HepG2 (cell line): ENCODE measurements at regions not wholly inside any gene's neighbourhood (a gene's known extent, or its start where the extent isn't known, plus 50 kb on each side); places are given as distances from the start of the nearest gene placed in this dataset.

Experiments used
- ATAC-seq: fragments of 200-7000 bp; cut with Tn5 transposase; 3 replicates; pipeline ENCODE4 v1.9.1; 2020; ENCODE audit warnings: mild to moderate bottlenecking, moderate library complexity
- BruUV-seq: library from RNA; stranded (reverse); fragments of 400-500 nt; replicated peaks from 2 replicates; lab custom pipeline; 2021; lab: Mats Ljungman, UMichigan
- CTCF ChIA-PET: fragments of 300-600 bp; formaldehyde crosslinking; extraction: SDS; loops from one replicate; lab custom pipeline; 2021; ENCODE audit warnings: low total read pairs, inconsistent platforms, low intra/inter-chr PET ratio; lab: Yijun Ruan, JAX
- POLR2A ChIA-PET: fragments of 350-600 bp; sonication (Branson Sonifier 250); formaldehyde crosslinking; loops from one replicate; lab custom pipeline; 2020; ENCODE audit warnings: antibody characterized with exemption, inconsistent platforms; lab: Yijun Ruan, JAX
- DNase-seq: peaks from one replicate; pipeline ENCODE4 v3.0.0-alpha.2; 2015; ENCODE audit warnings: low spot score
- FAIRE-seq: peaks from 3 replicates; lab custom pipeline; 2011; peaks lifted over from hg19 to GRCh38; lab: Jason Lieb, UNC
- H2AFZ ChIP-seq: one replicate; pipeline ENCODE4 v1.6.1; 2011; ENCODE audit warnings: low read length, inconsistent platforms
- H3K27ac ChIP-seq: fragments of 300-600 bp; 3 replicates; pipeline ENCODE4 v1.8.0; 2011; ENCODE audit warnings: mixed run types, mild to moderate bottlenecking, mixed read lengths, low read length, inconsistent platforms; ENCODE audit not compliant: insufficient read depth; ENCODE audit errors: extremely low read length
- H3K27me3 ChIP-seq, 2 experiments: fragments of 200-600 bp in 1 of 2; 2 replicates in 1 of 2; 3 replicates in 1 of 2; pipeline versions ENCODE4 v1.6.0 to v1.8.0; 2011; ENCODE audit warnings: low read length in 2 of 2, mild to moderate bottlenecking in 2 of 2, moderate library complexity in 2 of 2, inconsistent platforms in 1 of 2; ENCODE audit not compliant: insufficient read depth in 2 of 2, control insufficient read depth in 1 of 2
- H3K36me3 ChIP-seq, 2 experiments: fragments of 200-600 bp in 1 of 2; replicated peaks in 1 of 2; 2 replicates in 1 of 2; 3 replicates in 1 of 2; pipeline versions ENCODE4 v1.5.1 to v1.8.0; 2011; ENCODE audit warnings: low read length in 2 of 2, inconsistent platforms in 1 of 2; ENCODE audit not compliant: insufficient read depth in 2 of 2, control insufficient read depth in 1 of 2
- H3K4me1 ChIP-seq: 2 replicates; pipeline ENCODE4 v1.5.1; 2012; ENCODE audit warnings: low read length, inconsistent platforms; ENCODE audit not compliant: insufficient read depth
- H3K4me2 ChIP-seq: 2 replicates; pipeline ENCODE4 v1.6.0; 2011; ENCODE audit warnings: low read depth, low read length, inconsistent platforms
- H3K4me3 ChIP-seq, 3 experiments: fragments of 200-600 bp in 1 of 3; sonication (generic), shearing (Covaris generic) in 1 of 3; replicated peaks in 1 of 3; 2 replicates each; pipeline ENCODE4 v1.5.1; 2011 to 2016; ENCODE audit warnings: low read length in 3 of 3, inconsistent platforms in 2 of 3, low read depth in 2 of 3, mild to moderate bottlenecking in 2 of 3, control low read depth in 1 of 3, mixed read lengths in 1 of 3; ENCODE audit not compliant: insufficient read depth in 1 of 3
- H3K79me2 ChIP-seq: one replicate; pipeline ENCODE4 v1.6.1; 2011; ENCODE audit warnings: low read length, inconsistent platforms; ENCODE audit not compliant: insufficient read depth
- H3K9ac ChIP-seq: 2 replicates; pipeline ENCODE4 v1.6.0; 2011; ENCODE audit warnings: mild to moderate bottlenecking, low read depth, low read length, inconsistent platforms; ENCODE audit not compliant: insufficient read depth
- H3K9me3 ChIP-seq: 2 replicates; pipeline ENCODE4 v1.5.1; 2012; ENCODE audit warnings: mild to moderate bottlenecking, low read length
- H4K20me1 ChIP-seq: 2 replicates; pipeline ENCODE4 v1.6.0; 2011; ENCODE audit warnings: inconsistent platforms, mild to moderate bottlenecking, low read length, moderate library complexity; ENCODE audit not compliant: insufficient read depth
- ATF3 ChIP-seq: sonication (generic); formaldehyde crosslinking; IDR thresholded peaks from 2 replicates; pipeline ENCODE4 v1.4.0; 2020; ENCODE audit warnings: missing genetic modification reagents
- DMTF1 ChIP-seq: sonication (generic); formaldehyde crosslinking; IDR thresholded peaks from 2 replicates; pipeline ENCODE4 v1.4.0; 2020; ENCODE audit warnings: mild to moderate bottlenecking, missing genetic modification reagents
- GPN1 ChIP-seq: sonication (generic); formaldehyde crosslinking; IDR thresholded peaks from 2 replicates; pipeline ENCODE4 v1.5.1; 2020; ENCODE audit warnings: missing genetic modification reagents, borderline replicate concordance
- HMGXB3 ChIP-seq: sonication (generic); formaldehyde crosslinking; IDR thresholded peaks from 2 replicates; pipeline ENCODE4 v1.4.0; 2020; ENCODE audit warnings: missing genetic modification reagents, borderline replicate concordance
- HOXA9 ChIP-seq: sonication (generic); formaldehyde crosslinking; IDR thresholded peaks from 2 replicates; pipeline ENCODE4 v1.8.1; 2022; ENCODE audit warnings: missing genetic modification reagents, mild to moderate bottlenecking, moderate library complexity, borderline replicate concordance
- KLF9 ChIP-seq: IDR thresholded peaks from 2 replicates; pipeline ENCODE4 v1.6.1; 2016; ENCODE audit warnings: low read depth
- MIXL1 ChIP-seq: IDR thresholded peaks from 2 replicates; pipeline ENCODE4 v1.6.1; 2016
- NCOR1 ChIP-seq: fragments of 200-600 bp; sonication (generic); IDR thresholded peaks from 2 replicates; pipeline ENCODE4 v1.7.0; 2017; ENCODE audit warnings: antibody characterized with exemption, low read length, borderline replicate concordance
- PAX8 ChIP-seq: sonication (generic); formaldehyde crosslinking; IDR thresholded peaks from 2 replicates; pipeline ENCODE4 v1.8.0; 2022; ENCODE audit warnings: mild to moderate bottlenecking, missing genetic modification reagents, borderline replicate concordance
- SIX4 ChIP-seq: sonication (generic); formaldehyde crosslinking; IDR thresholded peaks from 2 replicates; pipeline ENCODE4 v1.4.0; 2020; ENCODE audit warnings: missing genetic modification reagents
- ZNF580 ChIP-seq: IDR thresholded peaks from 2 replicates; pipeline ENCODE4 v1.6.1; 2016; ENCODE audit warnings: low read depth, borderline replicate concordance
- ZNF776 ChIP-seq: sonication (generic); formaldehyde crosslinking; IDR thresholded peaks from 2 replicates; pipeline ENCODE4 v1.4.0; 2020; ENCODE audit warnings: mild to moderate bottlenecking, missing genetic modification reagents
- WGBS: methylation state at CpG from one replicate; pipeline ENCODE4 v1.1.6; 2017; ENCODE audit warnings: low lambda C conversion rate; 5-methylcytosine and 5-hydroxymethylcytosine counted together
- in situ Hi-C: cut with HindIII; loops from 2 replicates; pipeline ENCODE4 v1.10.0; 2017; ENCODE audit warnings: low pct_unique_long_range_greater_than_20kb; ENCODE audit not compliant: extremely low pct_ligation_motif_present
- intact Hi-C: fragments of 100-400 bp; cut with micrococcal nuclease; formaldehyde crosslinking; loops from one replicate; pipeline ENCODE4 v1.10.0; 2022; ENCODE audit not compliant: unreplicated experiment

GRCh38 chr3:34068505-34068904, 270.1 kb downstream of the PDCD6IP start:
- no peaks in the 10 kb centered on the region for H3K27me3 ChIP-seq

More at GRCh38 chr3:34068505-34068904, 270.1 kb downstream of the PDCD6IP start:
- Histone ChIP-seq H3K27ac (no peak overlapping the region), H3K36me3 (no peaks in the 10 kb centered on the region), H3K9me3 (no peaks in the 10 kb centered on the region), H3K79me2 (no peaks in the 10 kb centered on the region), H3K4me3 (no peak overlapping the region), H4K20me1 (no peaks in the 10 kb centered on the region), H3K4me2 (no peak overlapping the region), H3K9ac (no peak overlapping the region), H3K4me1 (no peaks in the 10 kb centered on the region), H2AFZ (no peak overlapping the region)
- 45% methylated on average over 7 of the region's 7 CpGs for WGBS
- no peak for FAIRE-seq
- CTCF ChIA-PET: no interaction called here
- POLR2A ChIA-PET: no interaction called here
- no peak for DNase-seq
- BruUV-seq: no TSS peak
- TF ChIP-seq MIXL1 (CRISPR knock-in tag) (no peak), HMGXB3 (CRISPR knock-in tag) (no peak), PAX8 (no peak), ZNF580 (no peak), HOXA9 (CRISPR knock-in tag) (no peak), GPN1 (no peak), NCOR1 (no peak), ATF3 (CRISPR knock-in tag) (no peak), KLF9 (no peak), DMTF1 (no peak), SIX4 (CRISPR knock-in tag) (no peak), ZNF776 (no peak)
- no peak for ATAC-seq
- intact Hi-C loops (no loop called here), in situ Hi-C loops (no loop called here)
